Ishikawa (cell line): ENCODE measurements at regions not wholly inside any gene's neighbourhood (a gene's known extent, or its start where the extent isn't known, plus 50 kb on each side); places are given as distances from the start of the nearest gene placed in this dataset.

ENCODE experiments used
- CEBPB ChIP-seq: IDR thresholded peaks from 2 replicates; pipeline ENCODE4 v1.6.1; 2012
- CREB1 ChIP-seq: IDR thresholded peaks from 2 replicates; pipeline ENCODE4 v1.6.1; 2012; ENCODE audit warnings: low read depth
- EGR1 ChIP-seq: IDR thresholded peaks from 2 replicates; pipeline ENCODE4 v1.6.1; 2012
- EP300 ChIP-seq: IDR thresholded peaks from 2 replicates; pipeline ENCODE4 v1.6.1; 2012; ENCODE audit warnings: borderline replicate concordance
- FOXM1 ChIP-seq: IDR thresholded peaks from 2 replicates; pipeline ENCODE4 v1.6.1; 2012; ENCODE audit warnings: low read depth, borderline replicate concordance
- MAX ChIP-seq: IDR thresholded peaks from 2 replicates; pipeline ENCODE4 v1.6.1; 2012
- NFIC ChIP-seq: IDR thresholded peaks from 2 replicates; pipeline ENCODE4 v1.6.1; 2012
- RAD21 ChIP-seq: IDR thresholded peaks from 2 replicates; pipeline ENCODE4 v1.6.1; 2012; ENCODE audit warnings: low read depth
- TAF1 ChIP-seq: IDR thresholded peaks from 2 replicates; pipeline ENCODE4 v1.6.1; 2012; ENCODE audit warnings: low read depth, mild to moderate bottlenecking
- TCF12 ChIP-seq: IDR thresholded peaks from 2 replicates; pipeline ENCODE4 v1.6.1; 2012; ENCODE audit warnings: low read depth
- TEAD4 ChIP-seq: IDR thresholded peaks from 2 replicates; pipeline ENCODE4 v1.6.1; 2012
- USF1 ChIP-seq: IDR thresholded peaks from 2 replicates; pipeline ENCODE4 v1.6.1; 2012
- YY1 ChIP-seq: IDR thresholded peaks from 2 replicates; pipeline ENCODE4 v1.6.1; 2012; ENCODE audit warnings: low read depth
- ZBTB7A ChIP-seq: IDR thresholded peaks from 2 replicates; pipeline ENCODE4 v1.6.1; 2012; ENCODE audit warnings: low read depth
- TF ChIP-seq, protein P1 (sequence below): IDR thresholded peaks from 2 replicates; pipeline ENCODE4 v1.6.1; 2012; ENCODE audit warnings: low read depth, mild to moderate bottlenecking

GRCh38 chr2:180677200-180677599, 303.2 kb upstream of the UBE2E3 start:
- no peak for TF ChIP-seq TAF1
- TF ChIP-seq YY1, result no peak
- no peak for TF ChIP-seq FOXM1
- TF ChIP-seq, protein P1, sequence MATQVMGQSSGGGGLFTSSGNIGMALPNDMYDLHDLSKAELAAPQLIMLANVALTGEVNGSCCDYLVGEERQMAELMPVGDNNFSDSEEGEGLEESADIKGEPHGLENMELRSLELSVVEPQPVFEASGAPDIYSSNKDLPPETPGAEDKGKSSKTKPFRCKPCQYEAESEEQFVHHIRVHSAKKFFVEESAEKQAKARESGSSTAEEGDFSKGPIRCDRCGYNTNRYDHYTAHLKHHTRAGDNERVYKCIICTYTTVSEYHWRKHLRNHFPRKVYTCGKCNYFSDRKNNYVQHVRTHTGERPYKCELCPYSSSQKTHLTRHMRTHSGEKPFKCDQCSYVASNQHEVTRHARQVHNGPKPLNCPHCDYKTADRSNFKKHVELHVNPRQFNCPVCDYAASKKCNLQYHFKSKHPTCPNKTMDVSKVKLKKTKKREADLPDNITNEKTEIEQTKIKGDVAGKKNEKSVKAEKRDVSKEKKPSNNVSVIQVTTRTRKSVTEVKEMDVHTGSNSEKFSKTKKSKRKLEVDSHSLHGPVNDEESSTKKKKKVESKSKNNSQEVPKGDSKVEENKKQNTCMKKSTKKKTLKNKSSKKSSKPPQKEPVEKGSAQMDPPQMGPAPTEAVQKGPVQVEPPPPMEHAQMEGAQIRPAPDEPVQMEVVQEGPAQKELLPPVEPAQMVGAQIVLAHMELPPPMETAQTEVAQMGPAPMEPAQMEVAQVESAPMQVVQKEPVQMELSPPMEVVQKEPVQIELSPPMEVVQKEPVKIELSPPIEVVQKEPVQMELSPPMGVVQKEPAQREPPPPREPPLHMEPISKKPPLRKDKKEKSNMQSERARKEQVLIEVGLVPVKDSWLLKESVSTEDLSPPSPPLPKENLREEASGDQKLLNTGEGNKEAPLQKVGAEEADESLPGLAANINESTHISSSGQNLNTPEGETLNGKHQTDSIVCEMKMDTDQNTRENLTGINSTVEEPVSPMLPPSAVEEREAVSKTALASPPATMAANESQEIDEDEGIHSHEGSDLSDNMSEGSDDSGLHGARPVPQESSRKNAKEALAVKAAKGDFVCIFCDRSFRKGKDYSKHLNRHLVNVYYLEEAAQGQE, result no peak
- no peak for TF ChIP-seq TCF12
- no peak for TF ChIP-seq USF1
- TF ChIP-seq CREB1, result no peak
- TF ChIP-seq CEBPB, result no peak
- TF ChIP-seq EP300, result no peak
- TF ChIP-seq NFIC, result no peak; the same call in 1 of the 2 replicates
- TF ChIP-seq TEAD4, result no peak
- TF ChIP-seq ZBTB7A, result no peak
- no peak for TF ChIP-seq EGR1
- TF ChIP-seq RAD21, result no peak

GRCh38 chr2:180676520-180677025, 303.8 kb upstream of the UBE2E3 start:
- no peak for TF ChIP-seq TCF12
- no peak for TF ChIP-seq USF1
- TF ChIP-seq YY1, result no peak
- no peak for TF ChIP-seq EGR1
- TF ChIP-seq MAX, result no peak
- TF ChIP-seq NFIC, result no peak
- no peak for TF ChIP-seq TAF1
- no peak for TF ChIP-seq CEBPB
- TF ChIP-seq FOXM1, result no peak
- TF ChIP-seq CREB1, result no peak

DNA sequence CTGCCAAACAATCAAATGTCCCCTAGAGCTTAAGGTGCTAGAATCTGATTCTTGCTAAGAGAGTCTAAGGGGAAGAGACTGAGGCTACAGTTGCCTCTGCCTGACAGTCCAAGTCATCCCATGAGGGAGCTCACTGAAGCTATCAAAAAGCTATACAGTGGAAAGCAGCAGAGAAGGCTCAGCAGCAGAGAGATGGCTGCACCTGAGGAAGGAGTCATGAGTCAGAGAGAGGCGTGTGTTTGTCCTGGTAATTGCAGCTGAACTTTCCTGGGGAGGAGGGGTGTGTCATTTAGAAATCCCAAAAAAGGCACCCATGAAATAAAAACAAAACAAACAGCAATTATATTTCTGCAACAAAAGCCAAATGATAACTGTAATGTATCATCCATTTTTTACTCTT, 305.2 kb upstream of the UBE2E3 start:
- TF ChIP-seq TCF12 (no peak), FOXM1 (no peak), EP300 (no peak), CEBPB (no peak), TEAD4 (no peak), CREB1 (no peak), RAD21 (no peak), NFIC (no peak), YY1 (no peak), ZBTB7A (no peak), TAF1 (no peak), MAX (no peak), EGR1 (no peak), USF1 (no peak)
- TF ChIP-seq, protein P1, result no peak

DNA sequence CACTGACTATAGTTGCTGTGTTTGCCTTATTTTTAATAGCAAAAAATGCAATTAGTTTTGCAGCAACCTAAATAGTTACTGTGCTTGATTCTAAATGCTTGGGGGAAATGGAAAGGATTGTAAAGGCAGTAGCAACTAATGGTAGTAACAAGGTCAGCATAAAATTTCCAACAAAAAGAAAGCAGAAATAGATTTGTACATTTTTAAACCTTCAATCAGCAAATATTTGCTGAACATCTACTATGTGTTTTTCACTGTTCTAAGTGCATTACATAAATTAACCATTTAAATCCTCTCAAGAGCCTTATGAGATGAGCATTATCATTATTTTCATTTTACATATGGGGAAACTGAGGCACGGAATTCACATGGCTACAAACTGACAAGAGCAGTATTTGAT, 308.0 kb upstream of the UBE2E3 start:
- TF ChIP-seq RAD21 (no peak), EP300 (no peak), FOXM1 (no peak), CEBPB (no peak), NFIC (no peak), TCF12 (no peak), TAF1 (no peak)

GRCh38 chr2:180670302-180671003, 310.0 kb upstream of the UBE2E3 start:
- no peak for TF ChIP-seq TCF12
- peak; percentile 33; the same call in 1 of the 2 replicates for TF ChIP-seq EP300
- peak; percentile 39; the same call in 1 of the 2 replicates for TF ChIP-seq TEAD4
- TF ChIP-seq TAF1, result no peak
- peak; percentile 26; the same call in 1 of the 2 replicates for TF ChIP-seq CEBPB
- TF ChIP-seq, protein P1, result no peak
